PC-9 (cell line): ENCODE measurements at regions not wholly inside any gene's neighbourhood (a gene's known extent, or its start where the extent isn't known, plus 50 kb on each side); places are given as distances from the start of the nearest gene placed in this dataset.

Experiments
- CTCF ChIP-seq: fragments of 200-600 bp; sonication (generic); conservative IDR thresholded peaks from 2 replicates; pipeline ENCODE4 v1.6.1; 2017; ENCODE audit warnings: mixed run types, antibody characterized with exemption, mild to moderate bottlenecking, moderate library complexity
- EZH2 ChIP-seq: fragments of 200-600 bp; sonication (generic); IDR thresholded peaks from 2 replicates; pipeline ENCODE4 v1.8.0; 2017; ENCODE audit warnings: antibody characterized with exemption, low read depth

- TF ChIP-seq EZH2 (no peak), CTCF (no peak)
Observed at GRCh38 chr12:107247650-107248049, 154.3 kb upstream of the CRY1 start.
